ENCODE measurements at regions not wholly inside any gene's neighbourhood (a gene's known extent, or its start where the extent isn't known, plus 50 kb on each side); places are given as distances from the start of the nearest gene placed in this dataset.

- no peak for TF ChIP-seq CTCF (IDR thresholded peaks at IDR 0.05; ENCODE audit: control insufficient read depth, insufficient read depth, low read depth, low read length, missing control alignments)
- DNase-seq (ENCODE audit: low read depth) = no peak
- H3K4me3 ChIP-seq (ENCODE audit: control insufficient read depth, low read depth, low read length) = no peak overlapping the region
Measured at GRCh38 chr1:115538579-115538978, 103.2 kb upstream of the VANGL1 start.

GRCh38 chr1:115537415-115537814 lies 104.4 kb upstream of the VANGL1 start:
- DNase-seq (ENCODE audit: low read depth) = no peak
- no peak overlapping the region for H3K4me3 ChIP-seq (ENCODE audit: control insufficient read depth, low read depth, low read length)
- TF ChIP-seq CTCF (IDR thresholded peaks at IDR 0.05; ENCODE audit: control insufficient read depth, insufficient read depth, low read depth, low read length, missing control alignments) = no peak

- no peak overlapping the region for H3K4me3 ChIP-seq (ENCODE audit: control insufficient read depth, low read depth, low read length)
- DNase-seq (ENCODE audit: low read depth) = no peak
- no peak for TF ChIP-seq CTCF (IDR thresholded peaks at IDR 0.05; ENCODE audit: control insufficient read depth, insufficient read depth, low read depth, low read length, missing control alignments)
Measured at GRCh38 chr1:115536279-115536816, 105.4 kb upstream of the VANGL1 start.

- TF ChIP-seq CTCF (IDR thresholded peaks at IDR 0.05; ENCODE audit: control insufficient read depth, insufficient read depth, low read depth, low read length, missing control alignments) = no peak
- no peak overlapping the region for H3K4me3 ChIP-seq (ENCODE audit: control insufficient read depth, low read depth, low read length)
- DNase-seq (ENCODE audit: low read depth) = no peak
Measured at GRCh38 chr1:115534106-115534505, 107.7 kb upstream of the VANGL1 start.

- no peak overlapping the region for H3K4me3 ChIP-seq (ENCODE audit: control insufficient read depth, low read depth, low read length)
- TF ChIP-seq CTCF (IDR thresholded peaks at IDR 0.05; ENCODE audit: control insufficient read depth, insufficient read depth, low read depth, low read length, missing control alignments) = no peak
- no peak for DNase-seq (ENCODE audit: low read depth)
Measured at GRCh38 chr1:115531631-115532264, 110.0 kb upstream of the VANGL1 start.

- no peak overlapping the region for H3K4me3 ChIP-seq (ENCODE audit: control insufficient read depth, low read depth, low read length)
Measured at GRCh38 chr1:115530407-115530806, 111.4 kb upstream of the VANGL1 start.

More at GRCh38 chr1:115530407-115530806, 111.4 kb upstream of the VANGL1 start:
- peak; percentile 32 for DNase-seq (ENCODE audit: low read depth)
- no peak for TF ChIP-seq CTCF (IDR thresholded peaks at IDR 0.05; ENCODE audit: control insufficient read depth, insufficient read depth, low read depth, low read length, missing control alignments)

Data from AG09309 (cell line).